ENCODE measurements at regions not wholly inside any gene's neighbourhood (a gene's known extent, or its start where the extent isn't known, plus 50 kb on each side); places are given as distances from the start of the nearest gene placed in this dataset.

GRCh38 chr10:89963451-89964102 is 262.2 kb downstream of the KIF20B start:
- no peak for TF ChIP-seq CTCF (IDR thresholded peaks at IDR 0.05)
- no peak for TF ChIP-seq POLR2A (IDR thresholded peaks at IDR 0.05)
